GM10248 (cell line): ENCODE measurements at regions not wholly inside any gene's neighbourhood (a gene's known extent, or its start where the extent isn't known, plus 50 kb on each side); places are given as distances from the start of the nearest gene placed in this dataset.
"Not testable (repeated sequence)": the region's sequence is repeated elsewhere in the genome, so short reads cannot be mapped to it uniquely, and the experiment has no call there.

Experiments used
- CTCF ChIA-PET: fragments of 300-600 bp; sonication (Branson Sonifier 250); formaldehyde crosslinking; extraction: SDS; loops from one replicate; lab custom pipeline; 2021; ENCODE audit warnings: antibody characterized with exemption; lab: Yijun Ruan, JAX
- POLR2A ChIA-PET: fragments of 350-650 bp; sonication (Branson Sonifier 250); formaldehyde crosslinking; extraction: SDS; loops from one replicate; lab custom pipeline; 2020; ENCODE audit warnings: antibody characterized with exemption; lab: Yijun Ruan, JAX
- DNase-seq: peaks from one replicate; pipeline ENCODE4 v3.0.0; 2012; ENCODE audit errors: extremely low spot score
- TF ChIP-seq, protein P1 (sequence below): IDR thresholded peaks from 2 replicates; pipeline ENCODE4 v1.5.1; 2012; ENCODE audit warnings: mild to moderate bottlenecking, low read depth; ENCODE audit errors: extremely low read depth, missing control alignments, control extremely low read depth

DNA sequence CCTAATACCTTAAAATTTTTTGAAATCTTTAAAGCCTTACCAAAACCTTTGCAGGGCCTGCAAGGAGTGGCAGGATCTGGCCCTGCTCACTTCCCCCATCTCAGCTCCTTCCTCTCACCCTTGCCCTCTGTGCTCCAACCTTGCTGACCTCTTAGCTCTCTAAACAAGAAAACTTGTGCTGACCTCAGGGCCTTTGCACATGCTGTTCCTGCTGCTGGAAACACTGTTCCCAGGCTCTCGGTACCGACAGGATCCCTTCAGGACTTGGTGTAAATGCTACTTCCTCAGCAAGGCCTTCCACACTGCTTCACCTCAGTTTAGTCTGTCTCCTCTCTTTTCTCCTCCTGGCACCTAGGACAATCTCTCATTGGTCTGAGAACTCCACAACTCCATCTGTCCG, 155.4 kb upstream of the IQSEC1 start:
- TF ChIP-seq, protein P1, sequence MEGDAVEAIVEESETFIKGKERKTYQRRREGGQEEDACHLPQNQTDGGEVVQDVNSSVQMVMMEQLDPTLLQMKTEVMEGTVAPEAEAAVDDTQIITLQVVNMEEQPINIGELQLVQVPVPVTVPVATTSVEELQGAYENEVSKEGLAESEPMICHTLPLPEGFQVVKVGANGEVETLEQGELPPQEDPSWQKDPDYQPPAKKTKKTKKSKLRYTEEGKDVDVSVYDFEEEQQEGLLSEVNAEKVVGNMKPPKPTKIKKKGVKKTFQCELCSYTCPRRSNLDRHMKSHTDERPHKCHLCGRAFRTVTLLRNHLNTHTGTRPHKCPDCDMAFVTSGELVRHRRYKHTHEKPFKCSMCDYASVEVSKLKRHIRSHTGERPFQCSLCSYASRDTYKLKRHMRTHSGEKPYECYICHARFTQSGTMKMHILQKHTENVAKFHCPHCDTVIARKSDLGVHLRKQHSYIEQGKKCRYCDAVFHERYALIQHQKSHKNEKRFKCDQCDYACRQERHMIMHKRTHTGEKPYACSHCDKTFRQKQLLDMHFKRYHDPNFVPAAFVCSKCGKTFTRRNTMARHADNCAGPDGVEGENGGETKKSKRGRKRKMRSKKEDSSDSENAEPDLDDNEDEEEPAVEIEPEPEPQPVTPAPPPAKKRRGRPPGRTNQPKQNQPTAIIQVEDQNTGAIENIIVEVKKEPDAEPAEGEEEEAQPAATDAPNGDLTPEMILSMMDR: no peak
- DNase-seq: no peak
- POLR2A ChIA-PET: no interaction called here
- CTCF ChIA-PET: interaction anchor here (1.2 to 2.2 kb wide), 3 partner anchors 224 to 233 kb away, joined by 4 to 15 read pairs (median 5); no protein-coding TSS in a partner anchor

DNA sequence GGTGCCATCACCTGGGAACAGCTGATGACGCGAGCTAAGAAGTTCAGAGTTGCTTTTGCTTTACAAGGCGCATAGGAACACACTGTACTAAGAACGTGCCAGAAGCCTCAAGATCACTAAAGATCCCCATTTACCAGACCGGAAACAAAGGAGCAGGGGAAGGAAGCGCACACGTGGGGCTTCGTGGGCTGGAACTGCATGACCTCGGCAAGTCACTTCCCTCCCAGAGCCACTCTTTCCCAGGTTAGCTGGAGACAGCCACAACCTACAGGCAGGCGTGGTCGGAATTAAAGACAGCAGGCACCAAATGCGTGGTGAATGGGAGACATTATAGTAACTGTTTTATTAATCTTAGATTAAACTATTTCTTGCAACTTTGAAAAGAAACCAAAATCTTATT, 154.9 kb upstream of the IQSEC1 start:
- POLR2A ChIA-PET, DNase-seq: not testable (repeated sequence)
- CTCF ChIA-PET: interaction anchor here (1.1 to 2.1 kb wide), 3 partner anchors 14 to 233 kb away, joined by 3 to 5 read pairs (median 4); no protein-coding TSS in a partner anchor

DNA sequence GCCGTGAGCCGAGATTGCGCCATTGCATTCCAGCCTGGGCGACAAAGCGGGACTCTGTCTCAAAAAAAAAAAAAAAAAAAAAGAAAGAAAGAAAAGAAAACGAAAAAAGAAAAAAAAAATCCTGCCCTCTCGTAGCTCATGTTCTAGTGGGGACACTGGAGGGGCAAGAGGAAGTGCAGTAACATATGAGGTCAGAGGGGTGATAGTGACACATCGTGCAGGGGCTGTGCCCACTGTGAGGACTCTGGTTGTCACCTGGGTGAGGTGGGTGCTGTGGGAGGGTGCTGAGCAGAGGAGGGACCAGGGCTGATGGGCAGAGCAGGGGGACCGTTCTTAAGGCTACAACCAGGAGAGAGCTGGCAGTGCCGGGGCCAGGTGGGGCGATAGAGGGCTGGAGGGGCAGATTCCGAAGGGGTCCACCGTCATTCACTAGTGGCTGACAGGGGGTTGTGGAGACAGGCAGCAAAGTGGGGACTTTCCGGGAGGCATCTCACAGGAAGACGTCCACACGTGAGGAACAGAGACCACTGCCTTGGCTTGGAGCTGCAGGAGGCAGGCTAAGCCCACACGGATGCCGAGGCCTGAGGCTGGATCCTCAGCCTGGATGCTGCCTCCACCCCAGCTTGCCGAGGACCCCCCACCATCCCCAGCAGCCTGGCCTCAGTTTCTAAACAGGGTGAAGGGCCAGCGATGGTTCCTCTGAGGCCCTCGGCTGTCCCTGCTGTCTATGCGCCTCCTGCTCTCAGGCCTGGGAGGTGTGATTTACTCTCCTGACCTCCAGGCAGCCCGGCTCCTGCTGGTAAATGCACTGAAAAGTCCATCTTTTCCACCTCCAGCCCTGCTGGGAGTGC, 154.3 kb upstream of the IQSEC1 start:
- CTCF ChIA-PET: interaction anchor here (1.1 to 1.2 kb wide), 2 partner anchors 13 to 225 kb away, joined by 3 to 4 read pairs; no protein-coding TSS in a partner anchor
- TF ChIP-seq, protein P1: no peak
- POLR2A ChIA-PET: no interaction called here
- DNase-seq: no peak

DNA sequence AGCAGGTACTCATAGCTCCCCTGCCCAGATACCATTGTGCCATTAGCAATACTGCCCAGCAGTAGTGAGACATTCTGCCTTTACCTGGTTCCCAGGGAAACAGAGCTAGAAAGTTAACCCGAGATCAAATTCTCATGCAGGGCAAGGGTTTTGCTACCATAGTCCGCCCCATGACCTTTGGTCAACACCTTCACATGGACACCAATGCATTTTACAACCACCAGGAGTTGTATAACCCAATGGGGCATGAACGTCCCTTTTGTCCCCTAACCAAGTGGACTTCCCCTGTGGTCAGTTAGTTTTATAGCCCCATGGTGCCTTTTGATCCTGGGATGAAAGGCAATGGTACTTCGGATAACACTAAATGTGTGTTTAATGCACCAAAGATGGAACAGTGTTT, 151.7 kb upstream of the IQSEC1 start:
- POLR2A ChIA-PET: no interaction called here
- TF ChIP-seq, protein P1: no peak
- DNase-seq: no peak
- CTCF ChIA-PET: no interaction called here

DNA sequence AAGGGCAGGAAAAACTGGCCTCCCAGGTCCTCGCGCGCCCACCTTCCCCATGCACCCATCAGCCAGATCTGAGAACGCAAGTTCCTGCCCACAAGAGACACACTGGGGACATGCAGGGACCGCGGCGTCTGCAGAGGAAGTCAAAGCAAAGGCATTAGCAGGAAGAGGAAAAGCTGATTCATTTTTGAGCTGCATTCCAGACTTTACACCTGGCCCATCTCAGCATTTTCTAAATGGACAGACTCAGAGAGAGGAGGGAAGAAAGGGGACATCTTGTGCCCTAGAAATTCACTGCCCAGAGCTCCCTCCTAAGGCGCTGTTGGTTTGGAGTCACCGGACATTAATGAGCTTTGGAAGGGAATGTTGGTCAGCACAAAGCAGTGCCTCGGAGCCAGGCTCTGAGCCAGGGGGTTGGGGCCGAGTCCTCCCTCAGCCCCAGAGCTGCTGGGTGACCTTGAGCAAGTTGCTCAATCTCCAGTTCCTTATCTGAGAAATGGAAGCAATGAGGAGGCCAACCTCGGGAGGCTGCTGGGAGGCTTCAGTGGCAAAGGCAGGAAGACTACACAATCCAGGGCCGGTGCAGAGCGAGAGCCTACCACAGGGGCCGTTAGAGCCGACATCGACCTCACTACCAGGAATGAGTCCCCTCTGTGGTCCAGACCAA, 150.5 kb upstream of the IQSEC1 start:
- DNase-seq: no peak
- TF ChIP-seq, protein P1: no peak
- CTCF ChIA-PET: no interaction called here
- POLR2A ChIA-PET: no interaction called here

DNA sequence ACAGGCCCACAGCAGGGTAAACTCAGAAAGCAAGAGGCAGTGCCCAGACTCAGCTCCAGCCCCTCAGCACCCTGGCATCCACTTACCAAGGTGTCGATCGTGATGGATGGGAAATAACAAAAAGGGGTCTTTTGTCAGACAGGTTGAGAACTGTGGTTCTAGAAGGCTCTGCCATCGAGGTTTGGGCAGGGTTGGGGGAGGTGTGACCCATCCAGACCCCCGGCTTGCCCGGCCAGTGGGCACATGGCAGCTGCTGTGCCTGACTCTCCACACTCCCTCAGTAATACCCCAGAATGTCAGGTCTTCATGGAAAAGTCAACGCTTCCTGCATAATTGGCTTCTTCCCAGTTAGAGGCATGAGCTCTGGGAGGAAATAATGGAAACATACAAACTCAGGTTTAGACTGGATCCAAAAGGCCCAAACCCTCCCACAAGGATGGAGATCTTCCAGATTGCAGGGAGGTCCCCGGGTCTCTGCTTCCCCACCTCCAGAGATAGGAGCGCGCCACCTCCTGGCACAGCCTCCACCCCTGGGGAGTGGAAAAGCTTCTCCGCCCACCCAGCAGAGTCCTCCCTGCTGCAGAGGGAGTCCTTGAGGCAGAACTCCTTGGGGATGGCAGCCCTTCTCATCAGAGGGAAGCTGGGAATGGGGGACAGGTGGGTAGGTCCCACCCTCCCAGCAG, 149.8 kb upstream of the IQSEC1 start:
- TF ChIP-seq, protein P1: no peak
- ChIA-PET POLR2A (no interaction called here), CTCF (no interaction called here)
- DNase-seq: no peak
